ENCODE measurements at regions not wholly inside any gene's neighbourhood (a gene's known extent, or its start where the extent isn't known, plus 50 kb on each side); places are given as distances from the start of the nearest gene placed in this dataset.

- DNase-seq (ENCODE audit: low spot score), result peak; percentile 93
These were observed 288.3 kb upstream of the CDH18 start for GRCh38 chr5:20276061-20276958.

GRCh38 chr5:20266066-20266465, 278.1 kb upstream of the CDH18 start:
- DNase-seq (ENCODE audit: low spot score), result no peak

- DNase-seq (ENCODE audit: low spot score), result no peak
These were observed 274.9 kb upstream of the CDH18 start for GRCh38 chr5:20262896-20263295.

GRCh38 chr5:20254748-20255147, 266.7 kb upstream of the CDH18 start:
- no peak for DNase-seq (ENCODE audit: low spot score)

GRCh38 chr5:20248118-20248517, 260.1 kb upstream of the CDH18 start:
- no peak for DNase-seq (ENCODE audit: low spot score)

GRCh38 chr5:20245432-20245974, 257.5 kb upstream of the CDH18 start:
- DNase-seq (ENCODE audit: low spot score), result no peak

- no peak for DNase-seq (ENCODE audit: low spot score)
These were observed 253.4 kb upstream of the CDH18 start for GRCh38 chr5:20241351-20241750.

GRCh38 chr5:20231040-20231439, 243.0 kb upstream of the CDH18 start:
- no peak for DNase-seq (ENCODE audit: low spot score)

- no peak for DNase-seq (ENCODE audit: low spot score)
These were observed 242.0 kb upstream of the CDH18 start for GRCh38 chr5:20230010-20230409.

GRCh38 chr5:20229303-20230005, 241.5 kb upstream of the CDH18 start:
- no peak for DNase-seq (ENCODE audit: low spot score)

- no peak for DNase-seq (ENCODE audit: low spot score)
These were observed 237.0 kb upstream of the CDH18 start for GRCh38 chr5:20224966-20225365.

GRCh38 chr5:20224046-20224445, 236.0 kb upstream of the CDH18 start:
- DNase-seq (ENCODE audit: low spot score), result no peak

- no peak for DNase-seq (ENCODE audit: low spot score)
These were observed 235.5 kb upstream of the CDH18 start for GRCh38 chr5:20223451-20223850.

- no peak for DNase-seq (ENCODE audit: low spot score)
These were observed 227.3 kb upstream of the CDH18 start for GRCh38 chr5:20215257-20215656.

- DNase-seq (ENCODE audit: low spot score), result no peak
These were observed 225.8 kb upstream of the CDH18 start for GRCh38 chr5:20213803-20214202.

- DNase-seq (ENCODE audit: low spot score), result no peak
These were observed 224.7 kb upstream of the CDH18 start for GRCh38 chr5:20212701-20213100.

- DNase-seq (ENCODE audit: low spot score), result peak; percentile 4
These were observed 178.5 kb upstream of the CDH18 start for GRCh38 chr5:20166456-20166855.

- DNase-seq (ENCODE audit: low spot score), result no peak
These were observed 170.0 kb upstream of the CDH18 start for GRCh38 chr5:20158006-20158405.

GRCh38 chr5:20157089-20157488, 169.1 kb upstream of the CDH18 start:
- DNase-seq (ENCODE audit: low spot score), result no peak

- DNase-seq (ENCODE audit: low spot score), result no peak
These were observed 157.2 kb upstream of the CDH18 start for GRCh38 chr5:20145240-20145639.

- no peak for DNase-seq (ENCODE audit: low spot score)
These were observed 141.5 kb upstream of the CDH18 start for GRCh38 chr5:20129501-20129900.

GRCh38 chr5:20128343-20128742, 140.3 kb upstream of the CDH18 start:
- no peak for DNase-seq (ENCODE audit: low spot score)

- no peak for DNase-seq (ENCODE audit: low spot score)
These were observed 126.5 kb upstream of the CDH18 start for GRCh38 chr5:20114526-20114925.
